ENCODE measurements at regions not wholly inside any gene's neighbourhood (a gene's known extent, or its start where the extent isn't known, plus 50 kb on each side); places are given as distances from the start of the nearest gene placed in this dataset.

DNA sequence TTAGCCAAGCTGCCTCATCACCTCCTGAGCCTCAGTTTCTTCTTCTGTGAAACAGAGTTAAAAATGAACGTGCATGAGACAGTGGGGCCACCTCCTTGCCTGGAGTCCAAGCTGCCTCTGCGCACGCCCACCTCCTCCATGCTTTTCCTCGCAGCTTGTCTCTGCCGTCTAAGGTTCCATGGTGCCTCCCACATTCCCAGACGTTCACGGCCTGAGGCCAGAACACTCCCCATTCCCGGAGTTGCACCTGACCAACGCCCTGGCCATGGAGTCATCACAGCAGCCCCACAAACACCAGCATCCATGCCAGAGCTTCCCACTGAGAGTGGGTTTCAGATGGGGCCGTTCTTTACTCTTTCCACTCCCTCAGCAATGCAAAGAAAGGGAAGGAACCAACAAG is 183.0 kb upstream of the FOXF1 start:
- no peak overlapping the region for H3K4me3 ChIP-seq (replicated peaks; ENCODE audit: low read depth, low read length)
- no peak for DNase-seq (ENCODE audit: extremely low read depth, low read depth)
- TF ChIP-seq, protein P1, sequence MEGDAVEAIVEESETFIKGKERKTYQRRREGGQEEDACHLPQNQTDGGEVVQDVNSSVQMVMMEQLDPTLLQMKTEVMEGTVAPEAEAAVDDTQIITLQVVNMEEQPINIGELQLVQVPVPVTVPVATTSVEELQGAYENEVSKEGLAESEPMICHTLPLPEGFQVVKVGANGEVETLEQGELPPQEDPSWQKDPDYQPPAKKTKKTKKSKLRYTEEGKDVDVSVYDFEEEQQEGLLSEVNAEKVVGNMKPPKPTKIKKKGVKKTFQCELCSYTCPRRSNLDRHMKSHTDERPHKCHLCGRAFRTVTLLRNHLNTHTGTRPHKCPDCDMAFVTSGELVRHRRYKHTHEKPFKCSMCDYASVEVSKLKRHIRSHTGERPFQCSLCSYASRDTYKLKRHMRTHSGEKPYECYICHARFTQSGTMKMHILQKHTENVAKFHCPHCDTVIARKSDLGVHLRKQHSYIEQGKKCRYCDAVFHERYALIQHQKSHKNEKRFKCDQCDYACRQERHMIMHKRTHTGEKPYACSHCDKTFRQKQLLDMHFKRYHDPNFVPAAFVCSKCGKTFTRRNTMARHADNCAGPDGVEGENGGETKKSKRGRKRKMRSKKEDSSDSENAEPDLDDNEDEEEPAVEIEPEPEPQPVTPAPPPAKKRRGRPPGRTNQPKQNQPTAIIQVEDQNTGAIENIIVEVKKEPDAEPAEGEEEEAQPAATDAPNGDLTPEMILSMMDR (IDR thresholded peaks at IDR 0.05; ENCODE audit: low read depth, low read length, missing control alignments): no peak

DNA sequence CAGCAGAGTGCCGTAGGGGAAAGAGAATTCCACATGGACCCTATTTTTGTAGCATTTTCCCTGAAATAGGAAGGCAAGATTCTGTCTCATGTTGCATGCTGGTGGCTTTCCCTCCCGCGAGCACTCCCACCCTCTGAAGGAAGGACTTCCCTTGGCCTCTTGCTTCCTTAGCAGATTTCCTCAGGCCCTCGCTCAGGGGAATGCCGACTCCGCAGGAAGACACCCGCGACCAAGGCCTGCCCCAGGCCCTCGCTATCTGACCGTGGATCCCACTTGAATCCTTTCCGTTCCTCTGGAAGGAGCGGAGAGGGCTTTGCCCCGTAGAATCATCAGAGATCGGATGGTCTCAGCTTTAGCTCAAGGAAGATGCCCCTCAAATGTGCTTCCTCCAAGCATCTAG is 179.4 kb upstream of the FOXF1 start:
- H3K4me3 ChIP-seq (replicated peaks; ENCODE audit: low read depth, low read length): no peak overlapping the region
- no peak for DNase-seq (ENCODE audit: extremely low read depth, low read depth)
- TF ChIP-seq, protein P1 (IDR thresholded peaks at IDR 0.05; ENCODE audit: low read depth, low read length, missing control alignments): no peak

GRCh38 chr16:86334079-86334635 is 176.2 kb upstream of the FOXF1 start:
- H3K4me3 ChIP-seq (replicated peaks; ENCODE audit: low read depth, low read length): no peak overlapping the region
- DNase-seq (ENCODE audit: extremely low read depth, low read depth): no peak
- TF ChIP-seq, protein P1 (IDR thresholded peaks at IDR 0.05; ENCODE audit: low read depth, low read length, missing control alignments): no peak

GRCh38 chr16:86335266-86336172 is 174.8 kb upstream of the FOXF1 start:
- DNase-seq (ENCODE audit: extremely low read depth, low read depth): no peak
- no peak overlapping the region for H3K4me3 ChIP-seq (replicated peaks; ENCODE audit: low read depth, low read length)
- TF ChIP-seq, protein P1 (IDR thresholded peaks at IDR 0.05; ENCODE audit: low read depth, low read length, missing control alignments): no peak

- TF ChIP-seq, protein P1 (IDR thresholded peaks at IDR 0.05; ENCODE audit: low read depth, low read length, missing control alignments): no peak
- DNase-seq (ENCODE audit: extremely low read depth, low read depth): no peak
- H3K4me3 ChIP-seq (replicated peaks; ENCODE audit: low read depth, low read length): no peak overlapping the region
These were observed 173.2 kb upstream of the FOXF1 start for GRCh38 chr16:86337138-86337537.

GRCh38 chr16:86337581-86338402 is 172.5 kb upstream of the FOXF1 start:
- no peak for DNase-seq (ENCODE audit: extremely low read depth, low read depth)
- TF ChIP-seq, protein P1 (IDR thresholded peaks at IDR 0.05; ENCODE audit: low read depth, low read length, missing control alignments): no peak

More at GRCh38 chr16:86337581-86338402, 172.5 kb upstream of the FOXF1 start:
- no peak overlapping the region for H3K4me3 ChIP-seq (replicated peaks; ENCODE audit: low read depth, low read length)
